ENCODE measurements at regions not wholly inside any gene's neighbourhood (a gene's known extent, or its start where the extent isn't known, plus 50 kb on each side); places are given as distances from the start of the nearest gene placed in this dataset.

DNA sequence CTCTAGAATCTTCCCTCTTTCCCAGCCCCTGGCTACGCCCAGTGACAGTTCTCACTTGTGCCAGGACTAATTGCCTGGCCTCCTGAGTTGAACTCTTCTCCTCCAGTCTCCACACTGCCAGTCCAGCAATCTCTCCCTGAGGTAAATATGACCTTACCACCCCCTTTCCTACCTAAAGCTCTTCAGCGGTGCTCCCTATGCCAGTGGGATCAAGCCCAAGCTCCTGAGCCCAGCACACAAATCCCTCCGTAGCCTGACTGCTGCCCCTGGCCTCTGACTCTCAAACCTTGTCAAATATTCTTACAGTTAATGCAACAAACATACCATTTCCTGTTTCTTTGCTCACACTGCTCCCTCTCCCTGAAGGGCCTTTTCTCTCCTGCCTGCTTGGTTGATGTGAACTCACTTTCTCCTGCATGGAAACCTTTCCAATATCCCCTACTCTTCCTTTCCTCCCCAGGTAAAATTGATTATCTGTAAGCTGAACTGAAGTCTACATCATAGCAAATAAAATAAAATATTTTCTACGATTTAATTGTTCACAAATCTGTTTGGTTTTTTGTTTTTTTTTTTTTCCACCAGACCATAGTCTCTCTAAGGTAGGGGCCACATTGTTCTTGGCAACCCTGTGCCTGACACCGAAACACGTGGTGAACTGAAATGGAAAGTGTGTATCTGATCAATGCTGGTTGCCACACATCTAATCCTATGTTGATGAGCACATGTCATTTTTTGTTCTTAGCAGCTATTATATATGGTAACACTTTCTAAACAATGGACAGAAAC is 147.5 kb downstream of the SLC38A6 start:
- no peak for DNase-seq

DNA sequence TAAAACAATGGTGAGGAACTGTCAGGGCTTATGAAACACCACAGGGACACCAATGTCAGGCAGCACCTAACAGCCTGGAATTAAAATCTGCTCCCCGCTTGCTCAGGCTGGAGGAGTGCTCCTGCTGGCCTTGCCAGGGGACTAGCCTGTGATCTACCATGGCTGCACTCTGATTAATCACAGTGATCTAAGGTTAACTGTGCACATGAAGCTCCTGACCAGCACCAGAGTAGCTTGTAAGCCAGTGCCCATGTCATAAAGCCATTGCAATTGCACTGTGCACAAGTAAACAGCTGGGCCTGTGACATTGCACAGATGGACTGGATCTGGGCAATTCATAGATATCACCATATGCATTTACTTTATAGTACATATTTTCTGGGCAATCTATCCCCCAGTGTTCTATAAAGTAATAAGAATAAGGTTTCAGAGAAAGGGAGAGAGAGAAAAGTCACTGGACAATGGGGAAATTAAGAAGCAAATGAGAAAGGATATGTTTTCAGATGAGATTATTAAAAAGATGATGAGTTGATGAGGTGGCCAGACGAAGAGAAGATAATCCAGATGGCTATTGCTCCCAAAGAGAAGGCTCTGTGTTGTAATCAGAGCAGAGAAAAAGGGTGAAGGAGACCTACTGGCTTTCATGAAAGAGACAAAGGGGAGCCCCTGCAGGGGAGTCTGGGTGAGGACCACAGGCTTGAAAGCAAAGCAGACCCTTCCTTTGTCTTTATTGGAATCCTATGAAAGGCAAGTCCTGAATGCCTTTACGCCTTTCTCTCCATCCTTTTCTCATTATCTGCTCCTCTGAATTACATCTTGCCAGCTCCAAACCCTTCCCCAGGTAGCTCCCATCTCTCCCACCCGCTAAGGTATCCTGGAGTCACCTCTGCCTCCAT is 145.8 kb downstream of the SLC38A6 start:
- DNase-seq, result no peak

DNA sequence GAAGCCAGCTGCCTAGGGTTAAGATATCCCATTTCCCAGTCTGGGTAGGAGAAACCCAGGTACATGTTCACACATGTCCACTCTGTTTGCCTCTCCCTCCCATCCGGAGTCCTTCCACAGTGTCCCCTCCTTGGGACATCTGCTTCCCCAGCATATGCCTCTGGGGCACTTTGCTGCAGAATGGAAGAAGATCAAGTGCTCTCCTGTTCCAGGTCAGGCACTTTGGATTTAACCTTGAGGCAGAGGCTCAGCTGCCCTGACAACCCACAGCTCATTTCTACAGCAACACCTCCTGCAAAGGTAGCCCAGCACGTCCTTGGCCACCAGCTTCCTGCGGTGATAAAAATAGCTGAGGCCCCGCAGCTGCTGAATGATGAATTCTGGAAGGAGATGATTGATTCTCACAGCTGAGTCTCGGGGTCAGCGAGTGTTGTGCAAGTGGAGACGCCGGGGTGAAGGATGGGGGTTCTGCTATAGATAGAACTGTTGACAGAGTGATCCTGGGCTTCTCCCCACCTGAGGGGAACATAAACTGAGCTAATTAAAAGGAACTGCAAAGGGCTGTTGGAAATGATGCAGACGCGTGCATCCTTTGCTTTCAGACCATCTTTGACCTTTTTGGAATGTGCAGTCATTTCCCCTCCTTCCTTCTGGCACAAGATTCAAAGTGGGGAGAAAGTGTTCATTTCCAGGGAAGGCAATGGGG is 145.0 kb downstream of the SLC38A6 start:
- no peak for DNase-seq

DNA sequence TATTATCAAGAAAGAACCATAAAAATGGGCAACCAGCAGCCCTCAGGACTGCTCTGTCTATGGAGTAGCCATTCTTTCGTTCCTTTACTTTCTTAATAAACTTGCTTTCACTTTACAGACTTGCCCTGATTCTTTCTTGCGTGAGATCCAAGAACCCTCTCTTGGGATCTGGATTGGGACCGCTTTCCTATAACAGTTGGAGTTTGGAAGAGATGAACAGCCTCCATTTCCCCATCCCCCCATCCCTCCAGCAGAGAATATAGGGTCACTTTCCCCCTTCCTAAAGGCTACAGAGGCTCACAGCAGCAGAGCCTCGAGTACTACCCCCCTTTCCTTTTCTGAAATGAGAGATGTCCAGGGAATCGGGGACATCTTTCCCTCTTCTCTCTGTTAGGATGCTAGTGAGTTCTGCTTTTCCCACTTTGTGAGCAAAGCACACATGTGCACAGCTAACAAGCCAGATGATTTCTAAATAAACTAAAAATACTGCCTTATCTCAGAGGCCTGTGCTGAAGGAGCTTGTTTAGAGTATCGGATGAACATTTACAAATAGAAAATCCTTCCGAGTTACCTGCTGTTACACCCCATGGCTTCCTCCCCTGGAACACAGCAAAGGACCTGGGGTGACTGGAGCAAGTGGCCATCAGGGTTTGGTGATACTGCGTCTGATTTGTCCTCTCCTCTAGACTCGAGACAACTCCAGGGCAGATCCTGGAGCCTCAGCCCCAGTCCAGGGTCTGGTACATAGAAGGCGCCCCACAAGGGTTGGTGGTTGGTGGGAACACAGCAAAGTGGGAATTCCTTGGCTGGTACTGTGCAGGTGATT is 144.2 kb downstream of the SLC38A6 start:
- DNase-seq, result no peak

DNA sequence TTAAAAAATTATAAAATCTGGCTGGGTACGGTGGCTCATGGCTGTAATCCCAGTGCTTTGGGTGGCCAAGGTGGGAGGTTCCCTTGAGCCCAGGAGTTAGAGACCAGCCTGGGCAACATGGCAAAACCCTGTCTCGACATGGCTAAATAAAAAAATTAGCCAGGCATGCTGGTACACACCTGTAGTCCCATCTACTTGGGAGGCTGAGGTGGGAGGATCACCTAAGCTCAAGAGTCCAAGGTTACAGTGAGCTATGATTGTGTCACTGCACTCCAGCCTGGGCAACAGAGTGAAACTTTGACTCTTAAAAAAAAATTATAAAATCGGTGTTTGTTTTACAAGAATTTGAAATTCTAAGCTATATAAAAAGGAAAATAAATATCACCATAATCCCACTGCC is 141.8 kb downstream of the SLC38A6 start:
- no peak for DNase-seq

DNA sequence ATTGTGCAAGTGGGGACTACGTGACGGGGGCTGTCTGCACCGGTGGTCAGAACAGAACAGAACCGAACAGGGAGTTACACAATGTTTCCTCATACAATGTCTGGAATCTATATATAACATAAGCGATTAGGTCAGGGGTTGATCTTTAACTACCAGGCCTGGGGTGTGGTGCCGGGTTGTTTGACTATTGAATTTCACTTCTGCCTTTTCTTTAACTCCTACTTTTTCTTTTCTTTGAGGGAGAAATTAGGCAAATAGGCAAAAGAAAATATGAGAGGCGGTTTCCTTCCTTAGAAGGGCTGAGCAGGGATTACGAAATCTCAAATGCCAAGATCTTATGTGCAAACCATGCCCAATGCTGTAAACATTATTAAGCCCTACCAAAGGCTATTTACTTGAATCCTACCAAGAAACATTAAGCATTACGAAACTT is 140.3 kb downstream of the SLC38A6 start:
- no peak for DNase-seq

DNA sequence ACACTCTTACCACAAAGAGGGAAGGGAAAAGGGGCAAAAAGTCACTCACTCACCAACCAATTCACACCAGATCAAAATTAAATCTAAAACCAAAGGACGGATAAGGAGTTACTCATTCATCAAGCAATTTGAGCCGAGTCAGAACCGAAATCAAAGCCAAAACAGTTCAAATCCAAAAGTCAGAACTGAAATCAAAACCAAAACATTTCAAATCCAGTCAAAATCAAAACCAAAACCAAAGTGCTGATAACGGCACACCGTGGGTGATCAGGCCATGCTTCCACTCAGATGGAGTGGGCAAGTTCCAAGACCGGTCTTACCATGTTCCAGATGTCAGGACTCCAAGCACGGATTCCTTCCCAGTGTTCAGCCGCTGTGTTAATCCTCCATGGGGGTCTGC is 139.5 kb downstream of the SLC38A6 start:
- DNase-seq, result no peak

DNA sequence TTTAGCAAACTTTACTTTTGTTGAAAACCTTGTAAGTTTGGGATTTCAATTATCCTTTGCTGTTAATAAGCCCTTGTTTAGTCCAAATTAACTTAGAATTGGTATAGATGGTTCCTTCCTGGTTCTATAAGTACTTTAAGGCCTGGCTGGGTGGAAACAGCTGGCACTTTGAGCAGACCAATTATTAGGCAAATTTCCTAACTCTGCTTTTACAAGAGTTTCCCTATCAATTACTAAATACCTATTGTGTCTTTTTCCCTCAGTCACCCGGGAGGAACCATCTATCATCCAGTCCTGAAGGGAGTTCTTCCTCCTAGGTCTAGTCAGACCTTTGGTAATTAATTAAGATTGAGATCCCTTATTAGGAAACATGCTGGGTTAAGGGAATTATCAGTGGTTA is 138.0 kb downstream of the SLC38A6 start:
- no peak for DNase-seq

DNA sequence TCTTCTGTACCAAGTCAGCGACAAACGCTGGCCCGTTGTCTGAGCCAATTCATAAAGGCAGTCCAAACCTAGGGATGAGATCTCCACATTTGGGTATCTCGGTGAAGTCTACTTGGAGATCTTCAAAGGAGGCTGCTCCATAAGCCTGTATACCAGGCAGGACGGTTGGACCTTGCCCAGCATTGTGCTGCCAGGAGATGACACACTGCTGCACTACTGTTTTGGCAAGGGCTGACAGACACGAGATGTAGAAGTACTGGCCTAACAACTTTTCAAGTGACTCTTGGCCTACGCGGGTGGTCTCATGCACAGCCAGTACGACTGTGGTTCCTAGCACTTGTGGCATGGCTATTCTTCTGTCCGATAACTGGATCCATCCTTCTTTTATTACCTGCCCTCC is 135.3 kb downstream of the SLC38A6 start:
- DNase-seq, result no peak

DNA sequence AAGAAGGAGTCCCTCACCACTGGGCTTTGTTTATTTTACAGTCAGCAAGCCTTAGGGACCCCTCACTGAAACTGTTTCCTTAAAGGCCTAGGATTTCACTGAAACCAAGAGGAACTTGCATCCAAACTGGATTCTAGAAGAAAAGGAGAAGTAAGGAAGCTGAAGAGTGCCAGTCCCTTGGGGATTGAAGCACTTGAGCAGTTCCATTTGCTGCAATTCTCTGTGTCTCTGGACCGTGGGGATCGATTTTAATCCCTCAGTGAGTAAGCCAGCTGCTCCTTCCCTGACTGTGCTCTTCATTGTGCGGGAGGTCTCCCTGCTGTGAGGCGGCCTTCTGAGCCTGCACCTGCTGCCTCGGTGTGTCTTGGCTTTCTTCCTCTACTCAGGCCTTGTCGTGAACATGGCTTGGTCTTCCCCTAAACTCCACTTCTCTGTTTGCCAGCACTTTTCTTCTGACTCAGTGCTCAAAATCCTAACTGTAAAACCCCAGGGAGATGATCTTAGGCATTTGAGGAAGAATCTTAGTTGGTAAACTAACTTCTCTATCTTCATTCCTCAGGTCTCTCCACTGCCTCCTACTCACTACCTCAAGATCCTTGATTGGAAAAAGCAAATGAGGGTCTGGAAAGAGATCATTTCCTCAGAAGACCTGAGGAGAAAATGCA is 132.6 kb downstream of the SLC38A6 start:
- DNase-seq, result no peak

DNA sequence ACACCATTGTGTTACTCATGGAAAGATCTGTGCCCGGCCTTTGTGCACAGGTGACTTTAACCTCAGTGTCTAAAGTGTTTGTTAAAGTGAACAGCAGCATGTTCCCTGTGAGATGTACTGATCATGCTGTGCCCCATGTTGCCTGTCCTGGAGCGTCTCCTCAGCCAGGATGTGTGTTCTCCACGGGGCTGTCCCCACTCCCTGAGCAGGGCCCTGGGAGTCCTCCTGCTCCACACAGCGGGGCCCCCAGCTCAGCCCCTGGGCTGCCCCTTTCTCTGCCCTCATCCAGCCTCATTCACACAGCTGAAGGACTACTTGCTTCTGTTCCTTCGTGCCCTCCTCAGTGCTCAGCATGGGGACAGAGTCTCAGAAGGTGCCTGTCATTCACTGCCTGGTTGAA is 131.5 kb downstream of the SLC38A6 start:
- no peak for DNase-seq

DNA sequence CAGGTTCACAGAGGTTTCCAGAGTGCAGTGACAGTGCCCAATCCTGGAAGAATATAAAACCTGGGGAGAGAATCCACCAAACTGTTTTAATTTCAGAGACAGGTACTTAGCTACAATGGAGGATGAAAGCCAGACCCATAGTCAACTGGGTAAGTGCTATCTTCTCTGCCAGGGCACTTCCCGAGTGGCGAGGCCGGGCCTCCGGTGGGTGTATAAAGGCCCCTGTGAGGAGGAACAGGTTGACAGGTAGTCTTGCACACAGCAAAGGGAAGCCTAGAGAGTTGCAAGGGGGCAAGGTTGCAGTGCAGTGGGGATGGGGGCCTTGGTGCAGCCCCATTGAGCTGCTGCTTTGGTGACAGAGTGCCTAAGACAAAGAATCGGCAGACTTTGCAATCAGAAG is 130.7 kb downstream of the SLC38A6 start:
- no peak for DNase-seq

DNA sequence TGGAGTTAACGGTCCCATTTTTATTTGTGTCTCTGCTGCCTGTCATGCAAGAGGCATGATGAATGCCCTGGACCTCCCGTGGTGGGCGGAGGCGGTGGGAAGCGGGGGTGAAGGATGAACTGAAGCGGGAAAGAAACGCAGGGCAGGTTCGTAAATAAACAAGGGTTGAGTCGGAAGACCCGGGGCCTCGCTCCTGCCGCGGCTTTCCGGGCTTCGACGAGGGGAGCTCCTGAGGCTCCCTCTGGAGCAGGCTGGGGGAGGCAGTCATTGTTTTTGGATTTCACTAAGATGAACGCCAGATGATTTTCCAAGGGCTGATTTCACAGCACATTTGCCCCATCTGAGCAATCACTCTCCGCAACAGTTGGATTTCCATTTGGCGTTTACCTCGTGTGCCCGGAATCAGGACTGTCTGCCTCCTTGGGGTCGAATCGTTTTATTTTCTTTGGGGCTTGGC is 130.2 kb downstream of the SLC38A6 start:
- DNase-seq, result no peak

DNA sequence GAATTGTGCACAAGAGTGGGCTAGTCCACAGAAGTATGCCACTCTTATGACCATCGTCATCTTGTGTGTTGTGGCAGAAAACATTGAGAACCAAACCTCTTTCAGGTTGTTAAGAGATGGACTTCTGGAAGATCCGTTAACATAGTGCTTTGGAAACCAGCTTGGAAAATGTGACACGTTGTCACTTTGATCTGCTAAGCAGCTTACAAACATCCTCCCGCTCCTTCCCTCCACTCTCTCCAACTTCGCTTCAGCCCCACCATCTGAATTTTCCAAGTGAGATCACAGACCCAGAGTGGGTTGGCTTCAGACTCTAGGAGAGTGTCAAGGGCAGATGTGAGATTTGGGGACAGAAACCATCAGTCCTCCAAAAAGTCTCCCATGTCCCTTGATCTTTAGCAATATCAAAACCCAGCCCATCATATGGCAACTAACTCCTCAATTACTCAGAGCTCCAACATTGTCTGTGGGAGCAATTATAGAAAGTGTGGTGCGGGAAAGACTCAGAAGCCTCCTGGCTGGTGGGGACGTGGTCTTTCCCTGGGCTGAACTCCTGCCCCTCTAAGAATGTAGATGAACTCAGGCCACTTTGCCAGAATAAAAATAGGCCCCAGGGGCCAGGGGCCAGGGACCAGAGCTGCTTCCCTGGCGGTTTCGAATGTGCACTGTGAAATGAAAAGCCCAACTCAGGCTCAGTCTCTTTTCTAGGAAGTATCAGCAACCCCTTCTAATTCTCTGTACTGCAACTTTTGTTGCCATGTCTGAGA is 129.5 kb downstream of the SLC38A6 start:
- no peak for DNase-seq

DNA sequence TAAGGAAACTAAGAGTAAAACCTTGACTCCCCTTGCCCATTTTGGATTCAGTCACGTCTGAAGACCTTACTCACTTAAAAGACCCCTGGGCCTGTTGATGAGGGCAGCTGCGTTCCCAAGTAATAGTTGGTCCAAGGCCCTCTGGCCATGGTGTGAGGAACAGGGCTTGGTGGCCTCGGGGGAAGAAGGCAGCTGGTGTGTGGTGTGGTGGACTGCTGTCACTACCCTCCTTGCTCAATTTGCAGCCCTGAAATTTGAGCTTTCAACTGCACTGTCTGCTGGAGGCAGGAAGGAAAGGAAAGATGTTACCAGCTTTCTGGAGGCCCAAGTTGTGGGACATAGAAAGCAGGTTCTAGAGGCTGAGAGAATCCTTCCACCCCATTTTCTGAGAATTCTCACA is 128.2 kb downstream of the SLC38A6 start:
- DNase-seq, result no peak

DNA sequence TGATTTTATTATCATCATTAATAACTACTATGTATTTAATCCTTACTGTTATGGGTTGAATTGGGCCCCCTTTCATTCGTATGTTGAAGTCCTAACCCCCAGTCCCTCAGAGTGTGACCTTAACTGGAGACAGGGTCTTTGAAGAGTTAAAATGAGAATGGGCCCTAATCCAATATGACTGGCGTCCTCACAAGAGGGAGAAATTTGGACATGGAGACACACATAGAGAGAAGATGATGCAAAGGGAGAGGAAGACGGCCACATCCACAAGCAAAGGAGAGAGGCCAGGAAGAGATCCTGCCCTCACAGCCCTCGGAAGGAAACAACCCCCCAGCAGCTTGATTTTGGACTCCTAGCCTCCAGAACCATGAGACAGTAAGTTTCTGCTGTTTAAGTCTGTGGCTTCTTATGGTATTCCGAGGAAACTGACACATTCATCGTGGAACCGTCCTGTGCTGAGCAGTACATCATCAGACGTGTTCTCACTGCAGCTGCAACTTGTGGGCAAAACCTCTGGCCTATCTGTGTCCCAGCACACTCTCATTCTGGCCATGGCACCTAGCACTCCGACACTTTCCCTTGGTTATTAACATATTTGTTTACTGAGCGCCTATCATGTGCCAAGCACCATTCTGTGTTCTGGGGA is 127.6 kb downstream of the SLC38A6 start:
- no peak for DNase-seq

DNA sequence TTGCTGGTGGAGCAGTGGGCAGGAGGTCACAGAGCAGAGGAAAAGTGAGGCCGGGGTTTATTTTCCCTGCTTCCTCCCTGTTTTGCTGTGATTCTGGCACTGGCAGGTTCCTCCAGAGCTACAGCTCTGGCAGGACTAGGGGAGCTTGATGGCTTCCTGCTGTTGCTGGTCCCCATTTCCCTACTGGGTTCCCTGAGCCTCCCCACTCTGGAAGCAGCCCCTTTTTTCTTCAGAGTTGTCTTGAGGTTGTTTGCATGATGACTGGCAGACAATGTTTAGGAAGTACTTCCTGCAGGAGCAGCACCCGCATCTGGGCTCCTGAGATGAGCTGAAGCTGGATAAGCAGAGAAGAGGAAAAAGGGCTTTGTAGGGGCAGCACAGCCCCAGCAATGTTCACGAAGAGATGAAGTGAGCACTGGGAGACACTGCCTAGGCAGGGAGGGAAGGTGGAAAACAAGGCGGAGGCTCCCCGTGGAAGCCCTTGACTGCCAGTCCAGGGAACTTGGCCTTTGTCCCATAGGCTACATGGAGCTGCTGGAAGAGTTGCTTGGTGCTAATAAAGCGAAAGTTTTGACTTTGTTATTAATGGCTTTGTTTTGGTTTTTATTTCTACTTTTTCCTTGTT is 126.9 kb downstream of the SLC38A6 start:
- DNase-seq, result no peak

DNA sequence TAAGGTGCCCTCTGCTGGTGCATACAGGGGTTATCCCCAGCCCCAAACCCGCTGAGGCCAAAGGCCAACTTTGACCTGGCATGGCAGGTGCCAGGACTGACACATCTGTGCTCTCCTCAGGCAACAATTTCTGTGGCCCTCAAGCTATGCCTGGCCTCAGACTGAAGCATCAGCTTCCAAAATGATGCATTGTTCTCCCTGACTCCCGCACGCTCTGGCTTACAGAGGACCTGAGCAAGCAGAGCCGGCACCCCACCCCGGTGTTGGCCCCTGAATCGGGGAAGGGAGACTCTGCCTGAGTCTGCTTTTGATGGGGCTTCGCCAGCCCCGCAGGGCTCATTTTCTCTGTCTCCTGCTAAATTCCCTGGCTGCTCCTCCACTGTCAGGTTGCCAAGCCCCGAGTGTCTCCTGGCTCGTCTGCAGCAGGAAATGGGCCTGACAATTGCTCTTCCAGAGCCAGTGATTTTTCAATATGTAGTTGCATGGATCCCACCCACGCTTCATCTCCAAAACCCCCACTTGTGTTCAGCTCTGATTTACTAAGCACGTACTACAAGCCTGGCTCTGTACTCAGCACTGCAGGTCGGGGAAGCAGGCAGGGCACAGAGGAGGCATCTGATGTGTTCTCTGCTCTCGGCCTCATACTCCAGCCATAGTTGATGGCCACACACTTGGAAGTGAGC is 126.1 kb downstream of the SLC38A6 start:
- no peak for DNase-seq

DNA sequence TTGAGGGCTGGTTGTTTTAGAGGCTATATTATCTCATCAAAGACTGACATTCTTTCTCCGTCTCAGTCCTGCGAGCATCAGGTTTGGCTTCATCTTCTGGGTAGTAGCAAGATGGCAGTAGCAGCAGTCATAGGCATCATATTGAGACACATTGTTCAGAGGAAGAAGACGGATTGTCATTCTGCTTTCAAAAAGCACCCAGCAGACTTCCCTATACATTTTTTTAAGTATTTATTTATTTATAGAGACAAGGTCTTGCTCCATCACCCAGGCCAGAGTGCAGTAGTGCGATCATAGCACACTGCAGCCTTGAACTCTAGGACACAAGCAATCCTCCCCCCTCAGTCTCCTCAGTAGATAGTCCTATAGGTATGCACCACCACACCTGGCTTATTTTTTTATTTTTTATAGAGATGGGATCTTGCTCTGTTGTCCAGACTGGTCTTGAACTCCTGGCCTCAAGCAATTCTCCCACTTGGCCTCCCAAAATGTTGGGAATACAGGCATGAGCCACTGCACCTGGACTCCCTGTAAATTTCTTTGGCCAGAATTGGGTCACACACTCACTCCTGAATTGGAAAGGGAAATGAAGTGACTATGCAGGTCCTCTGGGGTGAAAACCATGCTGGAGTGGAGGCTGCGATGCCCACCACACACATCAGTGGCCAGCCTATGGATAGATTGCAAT is 125.4 kb downstream of the SLC38A6 start:
- no peak for DNase-seq
